ENCODE measurements at regions not wholly inside any gene's neighbourhood (a gene's known extent, or its start where the extent isn't known, plus 50 kb on each side); places are given as distances from the start of the nearest gene placed in this dataset.

GRCh38 chr14:26132061-26132645 is 465.7 kb downstream of the NOVA1 start:
- H3K9ac ChIP-seq (ENCODE audit: low read length in 2 of 2) = no peak overlapping the region
- no peaks in the 10 kb centered on the region for H3K4me1 ChIP-seq (ENCODE audit: control insufficient read depth, insufficient read depth, low read length)
- no peaks in the 10 kb centered on the region for H3K36me3 ChIP-seq (ENCODE audit: control insufficient read depth in 2 of 2, insufficient read depth in 2 of 2, low read length in 2 of 2)
- no peaks in the 10 kb centered on the region for H3K9me3 ChIP-seq (ENCODE audit: control insufficient read depth in 2 of 2, low read length in 2 of 2)
- H3K4me3 ChIP-seq (ENCODE audit: low read length in 2 of 2) = no peak overlapping the region
- no peak overlapping the region for H3K27ac ChIP-seq (ENCODE audit: low read length)
- H3K27me3 ChIP-seq (ENCODE audit: control insufficient read depth in 1 of 2, insufficient read depth in 2 of 2, low read length in 2 of 2) = no peaks in the 10 kb centered on the region

GRCh38 chr14:26130690-26131089 is 467.1 kb downstream of the NOVA1 start:
- no peak overlapping the region for H3K9ac ChIP-seq (ENCODE audit: low read length in 2 of 2)
- H3K9me3 ChIP-seq (ENCODE audit: control insufficient read depth in 2 of 2, low read length in 2 of 2) = no peaks in the 10 kb centered on the region
- no peaks in the 10 kb centered on the region for H3K36me3 ChIP-seq (ENCODE audit: control insufficient read depth in 2 of 2, insufficient read depth in 2 of 2, low read length in 2 of 2)
- no peaks in the 10 kb centered on the region for H3K4me1 ChIP-seq (ENCODE audit: control insufficient read depth, insufficient read depth, low read length)
- no peak overlapping the region for H3K4me3 ChIP-seq (ENCODE audit: low read length in 2 of 2)
- H3K27ac ChIP-seq (ENCODE audit: low read length) = no peak overlapping the region
- no peaks in the 10 kb centered on the region for H3K27me3 ChIP-seq (ENCODE audit: control insufficient read depth in 1 of 2, insufficient read depth in 2 of 2, low read length in 2 of 2)

- Histone ChIP-seq H3K9ac (ENCODE audit: low read length in 2 of 2) (no peak overlapping the region), H3K4me3 (ENCODE audit: low read length in 2 of 2) (no peak overlapping the region), H3K27ac (ENCODE audit: low read length) (no peak overlapping the region), H3K9me3 (ENCODE audit: control insufficient read depth in 2 of 2, low read length in 2 of 2) (no peaks in the 10 kb centered on the region), H3K27me3 (ENCODE audit: control insufficient read depth in 1 of 2, insufficient read depth in 2 of 2, low read length in 2 of 2) (no peaks in the 10 kb centered on the region), H3K4me1 (ENCODE audit: control insufficient read depth, insufficient read depth, low read length) (no peaks in the 10 kb centered on the region), H3K36me3 (ENCODE audit: control insufficient read depth in 2 of 2, insufficient read depth in 2 of 2, low read length in 2 of 2) (no peaks in the 10 kb centered on the region)
Measured at GRCh38 chr14:26128931-26129671, 468.7 kb downstream of the NOVA1 start.

GRCh38 chr14:26124896-26125438 is 472.9 kb downstream of the NOVA1 start:
- no peaks in the 10 kb centered on the region for H3K9me3 ChIP-seq (ENCODE audit: control insufficient read depth in 2 of 2, low read length in 2 of 2)
- no peaks in the 10 kb centered on the region for H3K36me3 ChIP-seq (ENCODE audit: control insufficient read depth in 2 of 2, insufficient read depth in 2 of 2, low read length in 2 of 2)
- no peaks in the 10 kb centered on the region for H3K4me1 ChIP-seq (ENCODE audit: control insufficient read depth, insufficient read depth, low read length)
- no peak overlapping the region for H3K4me3 ChIP-seq (ENCODE audit: low read length in 2 of 2)
- no peaks in the 10 kb centered on the region for H3K27me3 ChIP-seq (ENCODE audit: control insufficient read depth in 1 of 2, insufficient read depth in 2 of 2, low read length in 2 of 2)
- H3K27ac ChIP-seq (ENCODE audit: low read length) = no peak overlapping the region
- H3K9ac ChIP-seq (ENCODE audit: low read length in 2 of 2) = no peak overlapping the region

- Histone ChIP-seq H3K36me3 (ENCODE audit: control insufficient read depth in 2 of 2, insufficient read depth in 2 of 2, low read length in 2 of 2) (no peaks in the 10 kb centered on the region), H3K4me1 (ENCODE audit: control insufficient read depth, insufficient read depth, low read length) (no peaks in the 10 kb centered on the region), H3K27ac (ENCODE audit: low read length) (no peak overlapping the region), H3K4me3 (ENCODE audit: low read length in 2 of 2) (no peak overlapping the region), H3K9me3 (ENCODE audit: control insufficient read depth in 2 of 2, low read length in 2 of 2) (no peaks in the 10 kb centered on the region), H3K27me3 (ENCODE audit: control insufficient read depth in 1 of 2, insufficient read depth in 2 of 2, low read length in 2 of 2) (no peaks in the 10 kb centered on the region), H3K9ac (ENCODE audit: low read length in 2 of 2) (no peak overlapping the region)
Measured at GRCh38 chr14:26123459-26123858, 474.4 kb downstream of the NOVA1 start.

- no peaks in the 10 kb centered on the region for H3K4me1 ChIP-seq (ENCODE audit: control insufficient read depth, insufficient read depth, low read length)
- H3K36me3 ChIP-seq (ENCODE audit: control insufficient read depth in 2 of 2, insufficient read depth in 2 of 2, low read length in 2 of 2) = no peaks in the 10 kb centered on the region
- no peak overlapping the region for H3K9ac ChIP-seq (ENCODE audit: low read length in 2 of 2)
- no peaks in the 10 kb centered on the region for H3K27me3 ChIP-seq (ENCODE audit: control insufficient read depth in 1 of 2, insufficient read depth in 2 of 2, low read length in 2 of 2)
- no peak overlapping the region for H3K27ac ChIP-seq (ENCODE audit: low read length)
- no peaks in the 10 kb centered on the region for H3K9me3 ChIP-seq (ENCODE audit: control insufficient read depth in 2 of 2, low read length in 2 of 2)
- H3K4me3 ChIP-seq (ENCODE audit: low read length in 2 of 2) = no peak overlapping the region
Measured at GRCh38 chr14:26121181-26121580, 476.7 kb downstream of the NOVA1 start.

GRCh38 chr14:26113911-26114640 is 483.8 kb downstream of the NOVA1 start:
- Histone ChIP-seq H3K36me3 (ENCODE audit: control insufficient read depth in 2 of 2, insufficient read depth in 2 of 2, low read length in 2 of 2) (no peaks in the 10 kb centered on the region), H3K9ac (ENCODE audit: low read length in 2 of 2) (no peak overlapping the region), H3K4me1 (ENCODE audit: control insufficient read depth, insufficient read depth, low read length) (no peaks in the 10 kb centered on the region), H3K4me3 (ENCODE audit: low read length in 2 of 2) (no peak overlapping the region), H3K27ac (ENCODE audit: low read length) (no peak overlapping the region), H3K9me3 (ENCODE audit: control insufficient read depth in 2 of 2, low read length in 2 of 2) (no peaks in the 10 kb centered on the region), H3K27me3 (ENCODE audit: control insufficient read depth in 1 of 2, insufficient read depth in 2 of 2, low read length in 2 of 2) (no peaks in the 10 kb centered on the region)

GRCh38 chr14:26104717-26105116 is 493.1 kb downstream of the NOVA1 start:
- Histone ChIP-seq H3K27ac (ENCODE audit: low read length) (no peak overlapping the region), H3K4me3 (ENCODE audit: low read length in 2 of 2) (no peak overlapping the region), H3K9ac (ENCODE audit: low read length in 2 of 2) (no peak overlapping the region), H3K27me3 (ENCODE audit: control insufficient read depth in 1 of 2, insufficient read depth in 2 of 2, low read length in 2 of 2) (no peaks in the 10 kb centered on the region), H3K36me3 (ENCODE audit: control insufficient read depth in 2 of 2, insufficient read depth in 2 of 2, low read length in 2 of 2) (no peaks in the 10 kb centered on the region), H3K4me1 (ENCODE audit: control insufficient read depth, insufficient read depth, low read length) (no peaks in the 10 kb centered on the region), H3K9me3 (ENCODE audit: control insufficient read depth in 2 of 2, low read length in 2 of 2) (no peaks in the 10 kb centered on the region)

GRCh38 chr14:26097852-26098251 is 500.0 kb downstream of the NOVA1 start:
- H3K9me3 ChIP-seq (ENCODE audit: control insufficient read depth in 2 of 2, low read length in 2 of 2) = no peaks in the 10 kb centered on the region
- H3K36me3 ChIP-seq (ENCODE audit: control insufficient read depth in 2 of 2, insufficient read depth in 2 of 2, low read length in 2 of 2) = no peaks in the 10 kb centered on the region
- no peak overlapping the region for H3K4me3 ChIP-seq (ENCODE audit: low read length in 2 of 2)
- no peak overlapping the region for H3K9ac ChIP-seq (ENCODE audit: low read length in 2 of 2)
- H3K27me3 ChIP-seq (ENCODE audit: control insufficient read depth in 1 of 2, insufficient read depth in 2 of 2, low read length in 2 of 2) = no peaks in the 10 kb centered on the region
- H3K4me1 ChIP-seq (ENCODE audit: control insufficient read depth, insufficient read depth, low read length) = no peaks in the 10 kb centered on the region
- H3K27ac ChIP-seq (ENCODE audit: low read length) = no peak overlapping the region

- no peaks in the 10 kb centered on the region for H3K27me3 ChIP-seq (ENCODE audit: control insufficient read depth in 1 of 2, insufficient read depth in 2 of 2, low read length in 2 of 2)
- no peak overlapping the region for H3K4me3 ChIP-seq (ENCODE audit: low read length in 2 of 2)
- H3K4me1 ChIP-seq (ENCODE audit: control insufficient read depth, insufficient read depth, low read length) = no peaks in the 10 kb centered on the region
- H3K36me3 ChIP-seq (ENCODE audit: control insufficient read depth in 2 of 2, insufficient read depth in 2 of 2, low read length in 2 of 2) = no peaks in the 10 kb centered on the region
- no peak overlapping the region for H3K9ac ChIP-seq (ENCODE audit: low read length in 2 of 2)
- H3K9me3 ChIP-seq (ENCODE audit: control insufficient read depth in 2 of 2, low read length in 2 of 2) = no peaks in the 10 kb centered on the region
- H3K27ac ChIP-seq (ENCODE audit: low read length) = no peak overlapping the region
Measured at GRCh38 chr14:26088275-26088674, 509.6 kb downstream of the NOVA1 start.

Measured in stomach smooth muscle (tissue), 2 donors.